Stimulated activated CD8-positive, alpha-beta memory T cell treated with anti-CD3 and anti-CD28 coated beads, Interleukin-12 subunit alpha, Interleukin-12 subunit beta, amount 100 ng/mL, for 24 hours (primary cell): ENCODE measurements at regions not wholly inside any gene's neighbourhood (a gene's known extent, or its start where the extent isn't known, plus 50 kb on each side); places are given as distances from the start of the nearest gene placed in this dataset.
A peak's percentile ranks its signal among the peaks of the same experiment; 100 is the strongest.

Experiments used
- DNase-seq: peaks from one replicate; pipeline ENCODE4 v3.0.0-alpha.2; 2020; ENCODE audit errors: extremely low read depth

- no peak for DNase-seq
Observed at GRCh38 chr6:33863723-33864440, 60.1 kb upstream of the MLN start.

- DNase-seq, result no peak
Observed at GRCh38 chr6:33863084-33863483, 59.3 kb upstream of the MLN start.

GRCh38 chr6:33862536-33862935, 58.7 kb upstream of the MLN start:
- DNase-seq, result no peak

- DNase-seq, result no peak
Observed at GRCh38 chr6:33861722-33862121, 57.9 kb upstream of the MLN start.

GRCh38 chr6:33860706-33861474, 57.1 kb upstream of the MLN start:
- no peak for DNase-seq

- DNase-seq, result no peak
Observed at GRCh38 chr6:33860006-33860405, 56.2 kb upstream of the MLN start.

- no peak for DNase-seq
Observed at GRCh38 chr6:33858804-33859505, 55.2 kb upstream of the MLN start.

- no peak for DNase-seq
Observed at GRCh38 chr6:33857932-33858475, 54.2 kb upstream of the MLN start.

GRCh38 chr6:33857093-33857931, 53.5 kb upstream of the MLN start:
- DNase-seq, result no peak

GRCh38 chr6:33856655-33857054, 52.9 kb upstream of the MLN start:
- peak; percentile 39 for DNase-seq

GRCh38 chr6:33856031-33856590, 52.3 kb upstream of the MLN start:
- no peak for DNase-seq

- no peak for DNase-seq
Observed at GRCh38 chr6:33854572-33855030, 50.8 kb upstream of the MLN start.

GRCh38 chr6:33853736-33854135, 49.9 kb upstream of the MLN start:
- no peak for DNase-seq
